RWPE1 (cell line): ENCODE measurements at regions not wholly inside any gene's neighbourhood (a gene's known extent, or its start where the extent isn't known, plus 50 kb on each side); places are given as distances from the start of the nearest gene placed in this dataset.
A peak's percentile ranks its signal among the peaks of the same experiment; 100 is the strongest.

Source experiments
- CTCF ChIA-PET: fragments of 350-600 bp; sonication (Branson Sonifier 250); formaldehyde crosslinking; extraction: SDS; loops from one replicate; lab custom pipeline; 2021; lab: Yijun Ruan, JAX
- POLR2A ChIA-PET: fragments of 400-600 bp; formaldehyde crosslinking; extraction: SDS; loops from one replicate; lab custom pipeline; 2020; ENCODE audit warnings: antibody characterized with exemption; ENCODE audit not compliant: low non-redundant PET; lab: Yijun Ruan, JAX
- DNase-seq: peaks from one replicate; pipeline ENCODE4 v3.0.0; 2012; ENCODE audit warnings: low spot score
- H3K27ac ChIP-seq: fragments of 450-650 bp; 2 replicates; pipeline ENCODE4 v1.5.1; 2017
- TF ChIP-seq, protein P1 (sequence below): fragments of 450-650 bp; conservative IDR thresholded peaks from 2 replicates; pipeline ENCODE4 v1.5.1; 2017; ENCODE audit warnings: low read depth, mild to moderate bottlenecking

DNA sequence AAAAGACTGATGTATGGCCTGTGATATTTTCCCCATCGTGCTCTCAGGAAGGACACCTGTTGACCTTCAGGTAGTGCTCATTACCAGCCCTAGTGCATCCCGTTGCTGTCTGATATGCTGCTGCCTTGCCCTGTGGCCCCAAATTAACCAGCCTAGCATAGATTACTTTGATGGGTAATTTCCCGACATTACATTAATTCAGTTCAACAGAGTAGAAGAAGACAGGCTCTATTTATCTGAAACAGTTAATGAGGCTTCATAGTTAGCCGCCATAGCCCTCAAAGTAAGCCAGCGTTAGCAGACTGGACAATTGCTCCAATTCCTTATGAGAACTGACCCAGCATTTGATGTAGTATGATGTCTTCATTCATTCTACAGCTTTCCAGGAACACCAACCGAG is 257.6 kb downstream of the OLFM3 start:
- ChIA-PET POLR2A (no interaction called here), CTCF (interaction anchor here (0.7 kb wide), 1 partner anchor 219 kb away, joined by 4 read pairs; no protein-coding TSS in a partner anchor)
- DNase-seq: no peak
- no peak overlapping the region for H3K27ac ChIP-seq
- TF ChIP-seq, protein P1, sequence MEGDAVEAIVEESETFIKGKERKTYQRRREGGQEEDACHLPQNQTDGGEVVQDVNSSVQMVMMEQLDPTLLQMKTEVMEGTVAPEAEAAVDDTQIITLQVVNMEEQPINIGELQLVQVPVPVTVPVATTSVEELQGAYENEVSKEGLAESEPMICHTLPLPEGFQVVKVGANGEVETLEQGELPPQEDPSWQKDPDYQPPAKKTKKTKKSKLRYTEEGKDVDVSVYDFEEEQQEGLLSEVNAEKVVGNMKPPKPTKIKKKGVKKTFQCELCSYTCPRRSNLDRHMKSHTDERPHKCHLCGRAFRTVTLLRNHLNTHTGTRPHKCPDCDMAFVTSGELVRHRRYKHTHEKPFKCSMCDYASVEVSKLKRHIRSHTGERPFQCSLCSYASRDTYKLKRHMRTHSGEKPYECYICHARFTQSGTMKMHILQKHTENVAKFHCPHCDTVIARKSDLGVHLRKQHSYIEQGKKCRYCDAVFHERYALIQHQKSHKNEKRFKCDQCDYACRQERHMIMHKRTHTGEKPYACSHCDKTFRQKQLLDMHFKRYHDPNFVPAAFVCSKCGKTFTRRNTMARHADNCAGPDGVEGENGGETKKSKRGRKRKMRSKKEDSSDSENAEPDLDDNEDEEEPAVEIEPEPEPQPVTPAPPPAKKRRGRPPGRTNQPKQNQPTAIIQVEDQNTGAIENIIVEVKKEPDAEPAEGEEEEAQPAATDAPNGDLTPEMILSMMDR: no peak

DNA sequence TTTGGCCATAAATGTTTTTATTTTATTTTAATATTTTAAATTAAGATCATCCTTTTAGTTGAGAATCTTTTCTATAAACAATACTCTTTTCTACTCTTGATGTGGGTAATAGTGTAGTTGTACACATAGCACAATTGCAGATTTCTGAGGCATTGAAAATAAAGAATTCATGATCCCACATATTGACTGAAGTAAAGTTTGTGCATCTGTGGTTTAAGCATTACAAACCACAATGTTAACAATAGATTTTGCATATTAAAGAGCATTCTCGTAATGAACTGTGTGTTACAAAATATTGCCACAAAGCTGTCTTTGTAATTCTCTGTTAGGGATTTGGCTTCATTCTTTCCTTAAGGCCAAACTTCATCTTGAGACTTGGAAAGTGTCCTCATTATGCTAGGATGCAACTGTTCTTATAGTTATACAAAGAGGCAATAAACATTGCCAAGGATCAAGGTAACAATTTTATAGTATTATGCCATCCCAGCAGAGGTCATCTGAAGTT is 256.8 kb downstream of the OLFM3 start:
- DNase-seq: no peak
- TF ChIP-seq, protein P1: no peak
- H3K27ac ChIP-seq: no peak overlapping the region
- ChIA-PET POLR2A (no interaction called here), CTCF (no interaction called here)

DNA sequence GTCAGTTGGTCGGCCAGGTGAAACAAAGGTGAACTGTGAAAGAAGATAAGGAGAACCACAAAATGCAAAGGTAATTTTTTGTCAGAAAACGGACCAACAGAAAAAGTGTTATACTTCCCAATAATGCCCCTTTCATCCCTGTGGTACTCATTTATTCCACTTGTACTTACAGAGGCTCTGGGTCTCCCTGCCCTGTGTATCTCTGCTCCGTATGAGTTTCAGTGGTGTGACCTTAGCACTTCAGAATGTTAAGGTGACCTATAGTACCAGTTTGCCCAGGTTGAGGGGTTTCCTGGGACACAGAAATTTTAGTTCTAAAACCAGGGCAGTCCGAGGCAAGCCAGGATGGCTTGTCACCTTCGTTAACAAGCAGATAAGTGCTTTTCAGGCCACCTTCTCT is 254.8 kb downstream of the OLFM3 start:
- ChIA-PET CTCF (interaction anchor here (0.7 kb wide), 1 partner anchor 88 kb away, joined by 4 read pairs; no protein-coding TSS in a partner anchor), POLR2A (no interaction called here)
- peak; percentile 11 for DNase-seq
- TF ChIP-seq, protein P1: no peak
- H3K27ac ChIP-seq: no peak overlapping the region

DNA sequence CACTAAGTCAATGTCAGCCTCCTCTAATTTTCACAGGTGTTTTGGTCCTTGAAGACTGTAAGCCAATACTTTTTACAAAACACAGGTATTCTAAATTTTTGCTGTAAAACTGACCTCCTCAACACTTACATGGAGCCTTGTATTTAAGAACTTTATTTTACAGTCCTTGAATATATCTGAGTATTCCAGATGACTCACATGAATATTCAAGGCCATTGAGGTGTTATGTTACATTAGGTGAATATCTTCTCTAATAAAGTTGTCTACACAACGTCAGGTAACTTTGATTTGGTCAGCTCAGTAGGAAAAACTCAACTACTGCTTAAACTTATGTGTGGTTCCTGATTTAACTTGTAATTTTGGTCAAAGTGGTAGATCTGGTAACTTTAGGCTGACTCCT is 254.2 kb downstream of the OLFM3 start:
- CTCF ChIA-PET: interaction anchor here (0.7 kb wide), 1 partner anchor 1016 kb away, joined by 3 read pairs; no protein-coding TSS in a partner anchor
- TF ChIP-seq, protein P1: no peak
- peak; percentile 6 for DNase-seq
- no peak overlapping the region for H3K27ac ChIP-seq
- POLR2A ChIA-PET: no interaction called here

- no peak for DNase-seq
- TF ChIP-seq, protein P1: no peak
- CTCF ChIA-PET: no interaction called here
- POLR2A ChIA-PET: no interaction called here
- H3K27ac ChIP-seq: no peak overlapping the region
These were observed 251.0 kb downstream of the OLFM3 start for GRCh38 chr1:101745551-101746270.

DNA sequence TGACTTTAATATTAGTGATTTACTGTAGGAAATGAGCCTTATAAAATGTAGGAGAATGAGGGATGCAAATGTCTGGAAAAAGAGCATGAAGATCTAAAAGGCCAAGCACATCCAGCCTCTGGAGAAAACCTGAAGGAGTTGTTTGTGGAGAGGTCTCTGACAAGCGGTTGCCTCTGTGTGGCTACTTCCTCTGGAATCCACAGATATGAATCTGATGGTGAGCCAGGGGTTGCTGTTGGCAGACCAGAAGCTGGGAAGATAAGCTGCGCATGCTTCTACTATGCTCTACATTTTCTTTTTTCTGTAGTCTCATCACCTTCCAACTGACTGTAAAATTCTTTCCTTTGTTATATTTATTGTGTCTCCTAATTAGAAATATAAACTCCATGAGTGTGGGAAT is 248.6 kb downstream of the OLFM3 start:
- no peak for DNase-seq
- ChIA-PET CTCF (interaction anchor here (0.6 kb wide), 1 partner anchor 11 kb away, joined by 4 read pairs; no protein-coding TSS in a partner anchor), POLR2A (no interaction called here)
- H3K27ac ChIP-seq: no peak overlapping the region
- TF ChIP-seq, protein P1: no peak
